Vagina (tissue), 2 donors: ENCODE measurements at regions not wholly inside any gene's neighbourhood (a gene's known extent, or its start where the extent isn't known, plus 50 kb on each side); places are given as distances from the start of the nearest gene placed in this dataset.

Source experiments
- POLR2A ChIP-seq, 2 donors: fragments of 450-650 bp; IDR thresholded peaks; one replicate each; pipeline ENCODE4 v1.6.1; 2017; ENCODE audit warnings: antibody characterized with exemption in 2 of 2, mild to moderate bottlenecking in 2 of 2, moderate library complexity in 2 of 2
- POLR2AphosphoS5 ChIP-seq, 2 donors: sonication (generic); formaldehyde crosslinking; IDR thresholded peaks; one replicate each; pipeline ENCODE4 v1.9.0; 2017; ENCODE audit warnings: antibody characterized with exemption in 2 of 2, mild to moderate bottlenecking in 2 of 2, low read depth in 1 of 2; ENCODE audit not compliant: insufficient read depth in 1 of 2
- TF ChIP-seq, protein P1 (sequence below), 3 experiments: fragments of 450-650 bp in 2 of 3; fragments of 200-600 bp in 1 of 3; sonication (generic) in 1 of 3; IDR thresholded peaks; one replicate each; pipeline ENCODE4 v1.5.1; 2017 to 2019; ENCODE audit warnings: antibody characterized with exemption in 3 of 3, mild to moderate bottlenecking in 2 of 3, moderate library complexity in 2 of 3

DNA sequence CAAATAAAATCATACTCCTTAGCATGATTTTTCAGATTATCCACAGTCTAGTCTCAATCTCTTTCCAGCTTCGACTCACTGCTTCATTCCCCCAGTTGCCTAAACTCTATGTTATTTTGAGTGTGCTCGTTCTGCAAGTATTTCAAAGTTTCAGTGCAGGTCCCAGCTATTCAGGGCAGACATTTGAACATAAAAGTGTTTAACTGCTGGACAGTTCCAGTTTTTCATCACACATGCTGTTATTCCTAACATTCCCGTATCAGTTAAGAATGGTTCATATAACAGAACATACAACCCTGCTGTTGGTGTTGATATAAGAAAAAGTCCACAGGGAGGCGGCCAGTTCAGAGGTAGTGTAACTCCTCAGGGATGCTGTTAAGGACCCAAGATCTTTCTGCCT lies 113.3 kb downstream of the SLIT2 start:
- TF ChIP-seq, protein P1, sequence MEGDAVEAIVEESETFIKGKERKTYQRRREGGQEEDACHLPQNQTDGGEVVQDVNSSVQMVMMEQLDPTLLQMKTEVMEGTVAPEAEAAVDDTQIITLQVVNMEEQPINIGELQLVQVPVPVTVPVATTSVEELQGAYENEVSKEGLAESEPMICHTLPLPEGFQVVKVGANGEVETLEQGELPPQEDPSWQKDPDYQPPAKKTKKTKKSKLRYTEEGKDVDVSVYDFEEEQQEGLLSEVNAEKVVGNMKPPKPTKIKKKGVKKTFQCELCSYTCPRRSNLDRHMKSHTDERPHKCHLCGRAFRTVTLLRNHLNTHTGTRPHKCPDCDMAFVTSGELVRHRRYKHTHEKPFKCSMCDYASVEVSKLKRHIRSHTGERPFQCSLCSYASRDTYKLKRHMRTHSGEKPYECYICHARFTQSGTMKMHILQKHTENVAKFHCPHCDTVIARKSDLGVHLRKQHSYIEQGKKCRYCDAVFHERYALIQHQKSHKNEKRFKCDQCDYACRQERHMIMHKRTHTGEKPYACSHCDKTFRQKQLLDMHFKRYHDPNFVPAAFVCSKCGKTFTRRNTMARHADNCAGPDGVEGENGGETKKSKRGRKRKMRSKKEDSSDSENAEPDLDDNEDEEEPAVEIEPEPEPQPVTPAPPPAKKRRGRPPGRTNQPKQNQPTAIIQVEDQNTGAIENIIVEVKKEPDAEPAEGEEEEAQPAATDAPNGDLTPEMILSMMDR (IDR thresholded peaks at IDR 0.05): no peak
- TF ChIP-seq POLR2A (IDR thresholded peaks at IDR 0.05) (no peak), POLR2AphosphoS5 (IDR thresholded peaks at IDR 0.05; ENCODE audit: insufficient read depth in 1 of 2, low read depth in 1 of 2) (no peak)
